WTC11 (cell line): ENCODE measurements at regions not wholly inside any gene's neighbourhood (a gene's known extent, or its start where the extent isn't known, plus 50 kb on each side); places are given as distances from the start of the nearest gene placed in this dataset.
A peak's percentile ranks its signal among the peaks of the same experiment; 100 is the strongest.

ENCODE experiments used
- ATAC-seq: fragments of 200-7000 bp; cut with Tn5 transposase; 2 replicates; pipeline ENCODE4 v1.10.0; 2021; ENCODE audit warnings: mild to moderate bottlenecking, moderate library complexity
- CTCF ChIA-PET: fragments of 300-600 bp; sonication (Branson Sonifier 250); formaldehyde crosslinking; loops from one replicate; lab custom pipeline; 2021; ENCODE audit warnings: antibody characterized with exemption; lab: Charles Lee
- POLR2A ChIA-PET: fragments of 350-600 bp; sonication (Branson Sonifier 250); formaldehyde crosslinking; loops from one replicate; lab custom pipeline; 2021; ENCODE audit warnings: antibody characterized with exemption; lab: Charles Lee
- DNase-seq: peaks from one replicate; pipeline ENCODE4 v3.0.0; 2021; ENCODE audit warnings: low spot score
- H3K27ac Mint-ChIP-seq: 2 replicates; pipeline ENCODE4 v1.8.0; 2021; ENCODE audit warnings: mixed read lengths
- H3K27me3 Mint-ChIP-seq: 2 replicates; pipeline ENCODE4 v1.8.0; 2021; ENCODE audit warnings: low read depth, mild to moderate bottlenecking, moderate library complexity, mixed read lengths
- H3K36me3 Mint-ChIP-seq: 2 replicates; pipeline ENCODE4 v1.8.0; 2021; ENCODE audit warnings: mixed read lengths
- H3K4me1 Mint-ChIP-seq: 2 replicates; pipeline ENCODE4 v1.8.0; 2022; ENCODE audit warnings: mixed read lengths
- H3K4me3 Mint-ChIP-seq: 2 replicates; pipeline ENCODE4 v1.8.0; 2021; ENCODE audit warnings: mild to moderate bottlenecking, moderate library complexity, mixed read lengths
- H3K9me3 Mint-ChIP-seq: 2 replicates; pipeline ENCODE4 v1.8.0; 2021; ENCODE audit warnings: mixed read lengths
- JAZF1 ChIP-seq: fragments of 250-450 bp; sonication (Bioruptor Pico); IDR thresholded peaks from 2 replicates; pipeline ENCODE4 v1.9.0; 2021; ENCODE audit warnings: moderate library complexity, mild to moderate bottlenecking, inconsistent platforms
- NFATC4 ChIP-seq: fragments of 250-450 bp; sonication (Bioruptor Pico); IDR thresholded peaks from 2 replicates; pipeline ENCODE4 v1.9.0; 2021; ENCODE audit warnings: mild to moderate bottlenecking
- RORB ChIP-seq: fragments of 250-450 bp; sonication (Bioruptor Pico); IDR thresholded peaks from 2 replicates; pipeline ENCODE4 v1.9.0; 2021; ENCODE audit warnings: mild to moderate bottlenecking
- ZNF416 ChIP-seq: fragments of 250-450 bp; sonication (Bioruptor Pico); IDR thresholded peaks from 2 replicates; pipeline ENCODE4 v1.9.0; 2021; ENCODE audit warnings: mild to moderate bottlenecking, inconsistent platforms
- TF ChIP-seq, protein P1 (sequence below): sonication (generic); formaldehyde crosslinking; IDR thresholded peaks from 2 replicates; pipeline ENCODE4 v1.8.0; 2023; ENCODE audit warnings: mild to moderate bottlenecking, missing genetic modification reagents
- TF ChIP-seq, protein P2 (sequence below): sonication (generic); formaldehyde crosslinking; IDR thresholded peaks from 2 replicates; pipeline ENCODE4 v1.8.0; 2022; ENCODE audit warnings: mild to moderate bottlenecking, missing genetic modification reagents
- TF ChIP-seq, protein P3 (sequence below): sonication (generic); formaldehyde crosslinking; IDR thresholded peaks from 2 replicates; pipeline ENCODE4 v1.8.0; 2023; ENCODE audit warnings: missing genetic modification reagents, mild to moderate bottlenecking, borderline replicate concordance
- TF ChIP-seq, protein P4 (sequence below): fragments of 250-450 bp; sonication (Bioruptor Pico); IDR thresholded peaks from 2 replicates; pipeline ENCODE4 v1.8.0; 2021; ENCODE audit warnings: mild to moderate bottlenecking
- TF ChIP-seq, protein P5 (sequence below): sonication (generic); formaldehyde crosslinking; IDR thresholded peaks from 2 replicates; pipeline ENCODE4 v1.8.0; 2022; ENCODE audit warnings: mild to moderate bottlenecking, missing genetic modification reagents
- TF ChIP-seq, protein P6 (sequence below): fragments of 250-450 bp; sonication (Bioruptor Pico); IDR thresholded peaks from 2 replicates; pipeline ENCODE4 v1.9.0; 2021; ENCODE audit warnings: mild to moderate bottlenecking, borderline replicate concordance

DNA sequence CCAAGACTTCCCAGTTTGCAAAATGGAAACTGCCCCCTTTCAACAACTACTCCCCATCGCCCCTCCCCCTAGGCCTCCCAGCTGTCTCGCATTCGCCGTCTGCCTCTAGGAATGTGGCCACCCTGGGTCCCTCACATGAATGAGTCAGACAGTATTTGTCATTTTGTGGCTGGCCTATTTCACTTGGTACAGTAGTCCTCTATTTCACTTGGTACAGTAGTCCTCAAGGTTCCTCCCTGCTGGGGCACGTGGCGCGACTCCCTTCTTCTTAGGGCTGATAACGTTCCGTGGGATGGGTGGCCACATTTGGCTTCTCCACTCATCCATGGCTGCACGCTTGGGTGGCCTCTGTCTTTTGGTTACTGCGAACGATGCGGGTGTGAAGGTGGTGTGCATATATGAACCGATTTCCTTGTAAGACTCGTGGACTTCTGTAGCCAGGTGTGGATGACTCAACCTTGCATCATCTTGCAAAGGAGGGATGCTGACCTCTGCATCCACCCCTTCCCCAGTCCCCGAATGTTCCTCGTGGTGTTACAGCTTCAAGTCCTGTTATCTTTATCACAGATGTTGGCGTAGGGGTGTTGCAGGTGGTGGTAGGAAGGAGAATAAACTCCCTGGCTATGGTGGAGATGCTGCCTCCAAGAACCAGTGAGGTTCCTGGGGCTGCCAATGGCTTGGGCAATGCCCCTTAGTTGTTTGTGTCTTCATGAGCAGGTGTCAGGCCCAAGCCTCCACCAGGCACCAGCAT lies 112.1 kb upstream of the SOX1 start:
- H3K36me3 Mint-ChIP-seq, result peaks cover 7% of the 10 kb centered on the region
- H3K27me3 Mint-ChIP-seq, result peaks cover 6% of the 10 kb centered on the region; the same call in 1 of the 2 replicates
- TF ChIP-seq RORB (CRISPR knock-in tag), result no peak
- TF ChIP-seq, protein P1, sequence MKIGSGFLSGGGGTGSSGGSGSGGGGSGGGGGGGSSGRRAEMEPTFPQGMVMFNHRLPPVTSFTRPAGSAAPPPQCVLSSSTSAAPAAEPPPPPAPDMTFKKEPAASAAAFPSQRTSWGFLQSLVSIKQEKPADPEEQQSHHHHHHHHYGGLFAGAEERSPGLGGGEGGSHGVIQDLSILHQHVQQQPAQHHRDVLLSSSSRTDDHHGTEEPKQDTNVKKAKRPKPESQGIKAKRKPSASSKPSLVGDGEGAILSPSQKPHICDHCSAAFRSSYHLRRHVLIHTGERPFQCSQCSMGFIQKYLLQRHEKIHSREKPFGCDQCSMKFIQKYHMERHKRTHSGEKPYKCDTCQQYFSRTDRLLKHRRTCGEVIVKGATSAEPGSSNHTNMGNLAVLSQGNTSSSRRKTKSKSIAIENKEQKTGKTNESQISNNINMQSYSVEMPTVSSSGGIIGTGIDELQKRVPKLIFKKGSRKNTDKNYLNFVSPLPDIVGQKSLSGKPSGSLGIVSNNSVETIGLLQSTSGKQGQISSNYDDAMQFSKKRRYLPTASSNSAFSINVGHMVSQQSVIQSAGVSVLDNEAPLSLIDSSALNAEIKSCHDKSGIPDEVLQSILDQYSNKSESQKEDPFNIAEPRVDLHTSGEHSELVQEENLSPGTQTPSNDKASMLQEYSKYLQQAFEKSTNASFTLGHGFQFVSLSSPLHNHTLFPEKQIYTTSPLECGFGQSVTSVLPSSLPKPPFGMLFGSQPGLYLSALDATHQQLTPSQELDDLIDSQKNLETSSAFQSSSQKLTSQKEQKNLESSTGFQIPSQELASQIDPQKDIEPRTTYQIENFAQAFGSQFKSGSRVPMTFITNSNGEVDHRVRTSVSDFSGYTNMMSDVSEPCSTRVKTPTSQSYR (CRISPR knock-in tag), result no peak
- TF ChIP-seq, protein P2, sequence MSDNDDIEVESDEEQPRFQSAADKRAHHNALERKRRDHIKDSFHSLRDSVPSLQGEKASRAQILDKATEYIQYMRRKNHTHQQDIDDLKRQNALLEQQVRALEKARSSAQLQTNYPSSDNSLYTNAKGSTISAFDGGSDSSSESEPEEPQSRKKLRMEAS (CRISPR knock-in tag), result peak; percentile 70
- TF ChIP-seq, protein P3, sequence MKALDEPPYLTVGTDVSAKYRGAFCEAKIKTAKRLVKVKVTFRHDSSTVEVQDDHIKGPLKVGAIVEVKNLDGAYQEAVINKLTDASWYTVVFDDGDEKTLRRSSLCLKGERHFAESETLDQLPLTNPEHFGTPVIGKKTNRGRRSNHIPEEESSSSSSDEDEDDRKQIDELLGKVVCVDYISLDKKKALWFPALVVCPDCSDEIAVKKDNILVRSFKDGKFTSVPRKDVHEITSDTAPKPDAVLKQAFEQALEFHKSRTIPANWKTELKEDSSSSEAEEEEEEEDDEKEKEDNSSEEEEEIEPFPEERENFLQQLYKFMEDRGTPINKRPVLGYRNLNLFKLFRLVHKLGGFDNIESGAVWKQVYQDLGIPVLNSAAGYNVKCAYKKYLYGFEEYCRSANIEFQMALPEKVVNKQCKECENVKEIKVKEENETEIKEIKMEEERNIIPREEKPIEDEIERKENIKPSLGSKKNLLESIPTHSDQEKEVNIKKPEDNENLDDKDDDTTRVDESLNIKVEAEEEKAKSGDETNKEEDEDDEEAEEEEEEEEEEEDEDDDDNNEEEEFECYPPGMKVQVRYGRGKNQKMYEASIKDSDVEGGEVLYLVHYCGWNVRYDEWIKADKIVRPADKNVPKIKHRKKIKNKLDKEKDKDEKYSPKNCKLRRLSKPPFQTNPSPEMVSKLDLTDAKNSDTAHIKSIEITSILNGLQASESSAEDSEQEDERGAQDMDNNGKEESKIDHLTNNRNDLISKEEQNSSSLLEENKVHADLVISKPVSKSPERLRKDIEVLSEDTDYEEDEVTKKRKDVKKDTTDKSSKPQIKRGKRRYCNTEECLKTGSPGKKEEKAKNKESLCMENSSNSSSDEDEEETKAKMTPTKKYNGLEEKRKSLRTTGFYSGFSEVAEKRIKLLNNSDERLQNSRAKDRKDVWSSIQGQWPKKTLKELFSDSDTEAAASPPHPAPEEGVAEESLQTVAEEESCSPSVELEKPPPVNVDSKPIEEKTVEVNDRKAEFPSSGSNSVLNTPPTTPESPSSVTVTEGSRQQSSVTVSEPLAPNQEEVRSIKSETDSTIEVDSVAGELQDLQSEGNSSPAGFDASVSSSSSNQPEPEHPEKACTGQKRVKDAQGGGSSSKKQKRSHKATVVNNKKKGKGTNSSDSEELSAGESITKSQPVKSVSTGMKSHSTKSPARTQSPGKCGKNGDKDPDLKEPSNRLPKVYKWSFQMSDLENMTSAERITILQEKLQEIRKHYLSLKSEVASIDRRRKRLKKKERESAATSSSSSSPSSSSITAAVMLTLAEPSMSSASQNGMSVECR (CRISPR knock-in tag), result no peak
- TF ChIP-seq, protein P4, sequence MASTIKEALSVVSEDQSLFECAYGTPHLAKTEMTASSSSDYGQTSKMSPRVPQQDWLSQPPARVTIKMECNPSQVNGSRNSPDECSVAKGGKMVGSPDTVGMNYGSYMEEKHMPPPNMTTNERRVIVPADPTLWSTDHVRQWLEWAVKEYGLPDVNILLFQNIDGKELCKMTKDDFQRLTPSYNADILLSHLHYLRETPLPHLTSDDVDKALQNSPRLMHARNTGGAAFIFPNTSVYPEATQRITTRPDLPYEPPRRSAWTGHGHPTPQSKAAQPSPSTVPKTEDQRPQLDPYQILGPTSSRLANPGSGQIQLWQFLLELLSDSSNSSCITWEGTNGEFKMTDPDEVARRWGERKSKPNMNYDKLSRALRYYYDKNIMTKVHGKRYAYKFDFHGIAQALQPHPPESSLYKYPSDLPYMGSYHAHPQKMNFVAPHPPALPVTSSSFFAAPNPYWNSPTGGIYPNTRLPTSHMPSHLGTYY, result no peak
- H3K9me3 Mint-ChIP-seq, result peaks cover 16% of the 10 kb centered on the region
- ChIA-PET CTCF (no interaction called here), POLR2A (no interaction called here)
- H3K27ac Mint-ChIP-seq, result no peak overlapping the region
- no peak overlapping the region for H3K4me3 Mint-ChIP-seq
- ATAC-seq, result peak; percentile 32; the same call in 1 of the 2 replicates
- no peak for DNase-seq
- H3K4me1 Mint-ChIP-seq, result peaks cover 22% of the 10 kb centered on the region

DNA sequence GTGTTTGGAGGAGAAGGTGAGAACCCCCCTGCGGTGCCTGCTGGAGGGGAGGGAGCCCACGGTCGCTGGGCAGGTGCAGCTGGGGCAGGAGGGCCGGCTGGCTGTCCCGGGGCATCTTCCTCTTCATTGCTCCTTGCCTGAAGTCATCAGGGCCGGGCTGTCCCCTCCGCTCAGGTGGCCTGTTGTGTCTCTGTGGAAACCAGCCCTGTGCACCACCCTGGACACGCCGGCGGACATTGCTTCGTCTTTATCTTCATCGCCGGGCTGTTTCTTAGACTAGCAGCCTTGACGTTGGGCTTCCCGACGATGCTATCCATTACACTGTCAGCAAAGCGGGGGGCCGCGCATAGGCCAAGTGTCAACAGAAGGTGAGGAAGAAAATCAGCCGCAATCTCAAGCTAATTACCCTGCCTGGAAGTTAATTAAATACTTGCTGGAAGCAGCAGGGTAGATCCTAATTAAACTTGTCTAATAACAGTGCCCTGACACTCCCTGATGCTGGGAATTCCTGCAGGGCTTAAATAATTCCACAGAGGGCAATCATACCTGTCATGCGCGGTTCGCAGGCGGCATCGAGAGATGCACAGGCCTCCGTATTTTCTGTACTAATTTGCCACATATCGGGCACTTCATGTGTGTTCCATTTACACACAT lies 111.4 kb upstream of the SOX1 start:
- POLR2A ChIA-PET, result no interaction called here
- no peak for DNase-seq
- no peak overlapping the region for H3K4me3 Mint-ChIP-seq
- H3K27ac Mint-ChIP-seq, result no peak overlapping the region
- TF ChIP-seq, protein P5, sequence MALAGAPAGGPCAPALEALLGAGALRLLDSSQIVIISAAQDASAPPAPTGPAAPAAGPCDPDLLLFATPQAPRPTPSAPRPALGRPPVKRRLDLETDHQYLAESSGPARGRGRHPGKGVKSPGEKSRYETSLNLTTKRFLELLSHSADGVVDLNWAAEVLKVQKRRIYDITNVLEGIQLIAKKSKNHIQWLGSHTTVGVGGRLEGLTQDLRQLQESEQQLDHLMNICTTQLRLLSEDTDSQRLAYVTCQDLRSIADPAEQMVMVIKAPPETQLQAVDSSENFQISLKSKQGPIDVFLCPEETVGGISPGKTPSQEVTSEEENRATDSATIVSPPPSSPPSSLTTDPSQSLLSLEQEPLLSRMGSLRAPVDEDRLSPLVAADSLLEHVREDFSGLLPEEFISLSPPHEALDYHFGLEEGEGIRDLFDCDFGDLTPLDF (CRISPR knock-in tag), result no peak
- TF ChIP-seq, protein P2 (CRISPR knock-in tag), result peak; percentile 7; the same call in 1 of the 2 replicates
- no peak for TF ChIP-seq JAZF1 (CRISPR knock-in tag)
- TF ChIP-seq ZNF416 (CRISPR knock-in tag), result no peak
- TF ChIP-seq, protein P6, sequence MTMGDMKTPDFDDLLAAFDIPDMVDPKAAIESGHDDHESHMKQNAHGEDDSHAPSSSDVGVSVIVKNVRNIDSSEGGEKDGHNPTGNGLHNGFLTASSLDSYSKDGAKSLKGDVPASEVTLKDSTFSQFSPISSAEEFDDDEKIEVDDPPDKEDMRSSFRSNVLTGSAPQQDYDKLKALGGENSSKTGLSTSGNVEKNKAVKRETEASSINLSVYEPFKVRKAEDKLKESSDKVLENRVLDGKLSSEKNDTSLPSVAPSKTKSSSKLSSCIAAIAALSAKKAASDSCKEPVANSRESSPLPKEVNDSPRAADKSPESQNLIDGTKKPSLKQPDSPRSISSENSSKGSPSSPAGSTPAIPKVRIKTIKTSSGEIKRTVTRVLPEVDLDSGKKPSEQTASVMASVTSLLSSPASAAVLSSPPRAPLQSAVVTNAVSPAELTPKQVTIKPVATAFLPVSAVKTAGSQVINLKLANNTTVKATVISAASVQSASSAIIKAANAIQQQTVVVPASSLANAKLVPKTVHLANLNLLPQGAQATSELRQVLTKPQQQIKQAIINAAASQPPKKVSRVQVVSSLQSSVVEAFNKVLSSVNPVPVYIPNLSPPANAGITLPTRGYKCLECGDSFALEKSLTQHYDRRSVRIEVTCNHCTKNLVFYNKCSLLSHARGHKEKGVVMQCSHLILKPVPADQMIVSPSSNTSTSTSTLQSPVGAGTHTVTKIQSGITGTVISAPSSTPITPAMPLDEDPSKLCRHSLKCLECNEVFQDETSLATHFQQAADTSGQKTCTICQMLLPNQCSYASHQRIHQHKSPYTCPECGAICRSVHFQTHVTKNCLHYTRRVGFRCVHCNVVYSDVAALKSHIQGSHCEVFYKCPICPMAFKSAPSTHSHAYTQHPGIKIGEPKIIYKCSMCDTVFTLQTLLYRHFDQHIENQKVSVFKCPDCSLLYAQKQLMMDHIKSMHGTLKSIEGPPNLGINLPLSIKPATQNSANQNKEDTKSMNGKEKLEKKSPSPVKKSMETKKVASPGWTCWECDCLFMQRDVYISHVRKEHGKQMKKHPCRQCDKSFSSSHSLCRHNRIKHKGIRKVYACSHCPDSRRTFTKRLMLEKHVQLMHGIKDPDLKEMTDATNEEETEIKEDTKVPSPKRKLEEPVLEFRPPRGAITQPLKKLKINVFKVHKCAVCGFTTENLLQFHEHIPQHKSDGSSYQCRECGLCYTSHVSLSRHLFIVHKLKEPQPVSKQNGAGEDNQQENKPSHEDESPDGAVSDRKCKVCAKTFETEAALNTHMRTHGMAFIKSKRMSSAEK (CRISPR knock-in tag), result no peak
- TF ChIP-seq NFATC4 (CRISPR knock-in tag), result no peak
- TF ChIP-seq, all 79 proteins: peak for 1
- peaks cover 22% of the 10 kb centered on the region for H3K4me1 Mint-ChIP-seq
- H3K27me3 Mint-ChIP-seq, result peaks cover 6% of the 10 kb centered on the region; the same call in 1 of the 2 replicates
- peaks cover 5% of the 10 kb centered on the region for H3K36me3 Mint-ChIP-seq
- CTCF ChIA-PET, result no interaction called here
- ATAC-seq, result no peak
- H3K9me3 Mint-ChIP-seq, result peaks cover 13% of the 10 kb centered on the region
